DND-41 (cell line): ENCODE measurements at regions not wholly inside any gene's neighbourhood (a gene's known extent, or its start where the extent isn't known, plus 50 kb on each side); places are given as distances from the start of the nearest gene placed in this dataset.

Experiments used
- EZH2 ChIP-seq: IDR thresholded peaks from 3 replicates; pipeline ENCODE4 v1.6.1; 2012; ENCODE audit warnings: borderline replicate concordance, low read depth, mild to moderate bottlenecking, moderate library complexity, low read length, inconsistent platforms; ENCODE audit not compliant: severe bottlenecking
- TF ChIP-seq, protein P1 (sequence below): IDR thresholded peaks from 2 replicates; pipeline ENCODE4 v1.5.1; 2012; ENCODE audit warnings: borderline replicate concordance, low read length, moderate library complexity, mild to moderate bottlenecking; ENCODE audit not compliant: poor library complexity, severe bottlenecking; ENCODE audit errors: extremely low read depth

DNA sequence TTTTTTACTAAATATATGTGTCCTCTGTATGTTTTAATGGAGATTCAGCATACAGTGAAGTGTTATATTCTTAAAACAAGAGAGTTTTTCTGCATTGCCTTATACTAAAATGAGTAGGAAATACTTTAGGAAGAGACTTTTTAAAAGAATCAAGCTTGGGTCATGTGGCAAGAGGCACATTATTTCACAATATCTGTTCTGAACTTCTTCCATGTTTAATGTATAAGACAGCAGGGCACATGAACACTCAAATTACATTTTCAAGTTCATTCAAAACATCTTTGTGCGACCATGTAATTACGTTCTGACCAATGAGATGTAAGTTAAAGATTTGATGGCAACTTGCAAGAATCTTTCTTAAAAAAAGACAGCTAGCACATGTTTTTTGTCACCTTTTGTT lies 1055.9 kb downstream of the NR2F1-AS1 start:
- TF ChIP-seq, protein P1, sequence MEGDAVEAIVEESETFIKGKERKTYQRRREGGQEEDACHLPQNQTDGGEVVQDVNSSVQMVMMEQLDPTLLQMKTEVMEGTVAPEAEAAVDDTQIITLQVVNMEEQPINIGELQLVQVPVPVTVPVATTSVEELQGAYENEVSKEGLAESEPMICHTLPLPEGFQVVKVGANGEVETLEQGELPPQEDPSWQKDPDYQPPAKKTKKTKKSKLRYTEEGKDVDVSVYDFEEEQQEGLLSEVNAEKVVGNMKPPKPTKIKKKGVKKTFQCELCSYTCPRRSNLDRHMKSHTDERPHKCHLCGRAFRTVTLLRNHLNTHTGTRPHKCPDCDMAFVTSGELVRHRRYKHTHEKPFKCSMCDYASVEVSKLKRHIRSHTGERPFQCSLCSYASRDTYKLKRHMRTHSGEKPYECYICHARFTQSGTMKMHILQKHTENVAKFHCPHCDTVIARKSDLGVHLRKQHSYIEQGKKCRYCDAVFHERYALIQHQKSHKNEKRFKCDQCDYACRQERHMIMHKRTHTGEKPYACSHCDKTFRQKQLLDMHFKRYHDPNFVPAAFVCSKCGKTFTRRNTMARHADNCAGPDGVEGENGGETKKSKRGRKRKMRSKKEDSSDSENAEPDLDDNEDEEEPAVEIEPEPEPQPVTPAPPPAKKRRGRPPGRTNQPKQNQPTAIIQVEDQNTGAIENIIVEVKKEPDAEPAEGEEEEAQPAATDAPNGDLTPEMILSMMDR, result no peak
- TF ChIP-seq EZH2, result no peak
